ENCODE measurements at regions not wholly inside any gene's neighbourhood (a gene's known extent, or its start where the extent isn't known, plus 50 kb on each side); places are given as distances from the start of the nearest gene placed in this dataset.

- TF ChIP-seq, protein P1, sequence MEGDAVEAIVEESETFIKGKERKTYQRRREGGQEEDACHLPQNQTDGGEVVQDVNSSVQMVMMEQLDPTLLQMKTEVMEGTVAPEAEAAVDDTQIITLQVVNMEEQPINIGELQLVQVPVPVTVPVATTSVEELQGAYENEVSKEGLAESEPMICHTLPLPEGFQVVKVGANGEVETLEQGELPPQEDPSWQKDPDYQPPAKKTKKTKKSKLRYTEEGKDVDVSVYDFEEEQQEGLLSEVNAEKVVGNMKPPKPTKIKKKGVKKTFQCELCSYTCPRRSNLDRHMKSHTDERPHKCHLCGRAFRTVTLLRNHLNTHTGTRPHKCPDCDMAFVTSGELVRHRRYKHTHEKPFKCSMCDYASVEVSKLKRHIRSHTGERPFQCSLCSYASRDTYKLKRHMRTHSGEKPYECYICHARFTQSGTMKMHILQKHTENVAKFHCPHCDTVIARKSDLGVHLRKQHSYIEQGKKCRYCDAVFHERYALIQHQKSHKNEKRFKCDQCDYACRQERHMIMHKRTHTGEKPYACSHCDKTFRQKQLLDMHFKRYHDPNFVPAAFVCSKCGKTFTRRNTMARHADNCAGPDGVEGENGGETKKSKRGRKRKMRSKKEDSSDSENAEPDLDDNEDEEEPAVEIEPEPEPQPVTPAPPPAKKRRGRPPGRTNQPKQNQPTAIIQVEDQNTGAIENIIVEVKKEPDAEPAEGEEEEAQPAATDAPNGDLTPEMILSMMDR (IDR thresholded peaks at IDR 0.05; ENCODE audit: insufficient read depth, low read depth, low read length) = no peak
- TF ChIP-seq EZH2 (IDR thresholded peaks at IDR 0.05; ENCODE audit: insufficient read depth, low read length) = no peak
These were observed 121.9 kb downstream of the TSN start for GRCh38 chr2:121877366-121877765.
